Ovary (tissue), 3 donors: ENCODE measurements at regions not wholly inside any gene's neighbourhood (a gene's known extent, or its start where the extent isn't known, plus 50 kb on each side); places are given as distances from the start of the nearest gene placed in this dataset.

Source experiments
- EP300 ChIP-seq: sonication (generic); formaldehyde crosslinking; IDR thresholded peaks from one replicate; pipeline ENCODE4 v1.6.1; 2017; ENCODE audit warnings: antibody characterized with exemption
- POLR2A ChIP-seq: fragments of 450-650 bp; IDR thresholded peaks from one replicate; pipeline ENCODE4 v1.6.1; 2017; ENCODE audit warnings: antibody characterized with exemption, mild to moderate bottlenecking, moderate library complexity
- TF ChIP-seq, protein P1 (sequence below), 3 donors: fragments of 450-650 bp in 2 of 3; fragments of 200-600 bp in 1 of 3; IDR thresholded peaks; one replicate each; pipeline versions ENCODE4 v1.5.1 to v1.8.0; 2016 to 2022; ENCODE audit warnings: antibody characterized with exemption in 3 of 3, mild to moderate bottlenecking in 1 of 3
- donor health status: DM: no; HTN: no; CAD: no.

- TF ChIP-seq, protein P1, sequence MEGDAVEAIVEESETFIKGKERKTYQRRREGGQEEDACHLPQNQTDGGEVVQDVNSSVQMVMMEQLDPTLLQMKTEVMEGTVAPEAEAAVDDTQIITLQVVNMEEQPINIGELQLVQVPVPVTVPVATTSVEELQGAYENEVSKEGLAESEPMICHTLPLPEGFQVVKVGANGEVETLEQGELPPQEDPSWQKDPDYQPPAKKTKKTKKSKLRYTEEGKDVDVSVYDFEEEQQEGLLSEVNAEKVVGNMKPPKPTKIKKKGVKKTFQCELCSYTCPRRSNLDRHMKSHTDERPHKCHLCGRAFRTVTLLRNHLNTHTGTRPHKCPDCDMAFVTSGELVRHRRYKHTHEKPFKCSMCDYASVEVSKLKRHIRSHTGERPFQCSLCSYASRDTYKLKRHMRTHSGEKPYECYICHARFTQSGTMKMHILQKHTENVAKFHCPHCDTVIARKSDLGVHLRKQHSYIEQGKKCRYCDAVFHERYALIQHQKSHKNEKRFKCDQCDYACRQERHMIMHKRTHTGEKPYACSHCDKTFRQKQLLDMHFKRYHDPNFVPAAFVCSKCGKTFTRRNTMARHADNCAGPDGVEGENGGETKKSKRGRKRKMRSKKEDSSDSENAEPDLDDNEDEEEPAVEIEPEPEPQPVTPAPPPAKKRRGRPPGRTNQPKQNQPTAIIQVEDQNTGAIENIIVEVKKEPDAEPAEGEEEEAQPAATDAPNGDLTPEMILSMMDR (IDR thresholded peaks at IDR 0.05) = no peak
- no peak for TF ChIP-seq POLR2A
- TF ChIP-seq EP300 = no peak
Observed at GRCh38 chr15:72925661-72926060, 126.6 kb upstream of the NEO1 start.
